Stimulated activated effector memory CD8-positive, alpha-beta T cell treated with anti-CD3 and anti-CD28 coated beads, Interleukin-12 subunit alpha, Interleukin-12 subunit beta, amount 100 ng/mL, for 72 hours (primary cell): ENCODE measurements at regions not wholly inside any gene's neighbourhood (a gene's known extent, or its start where the extent isn't known, plus 50 kb on each side); places are given as distances from the start of the nearest gene placed in this dataset.
"Not testable (repeated sequence)": the region's sequence is repeated elsewhere in the genome, so short reads cannot be mapped to it uniquely, and the experiment has no call there.

Experiments
- ATAC-seq: fragments of 150-1000 bp; cut with Tn5 transposase; 2 replicates; pipeline ENCODE4 v1.10.0; 2021
- DNase-seq, 2 donors: peaks; one replicate each; pipeline ENCODE4 v3.0.0; 2021 to 2022; ENCODE audit warnings: low spot score in 2 of 2
- H3K27ac Mint-ChIP-seq: one replicate; pipeline ENCODE4 v1.8.0; 2022; ENCODE audit warnings: mild to moderate bottlenecking, mixed read lengths
- H3K36me3 Mint-ChIP-seq: one replicate; pipeline ENCODE4 v1.8.0; 2022; ENCODE audit warnings: mild to moderate bottlenecking, mixed read lengths
- H3K4me1 Mint-ChIP-seq: one replicate; pipeline ENCODE4 v1.8.0; 2022; ENCODE audit warnings: mixed read lengths
- H3K4me3 Mint-ChIP-seq: one replicate; pipeline ENCODE4 v1.8.0; 2022; ENCODE audit warnings: mild to moderate bottlenecking, mixed read lengths
- H3K9me3 Mint-ChIP-seq: one replicate; pipeline ENCODE4 v1.8.0; 2022; ENCODE audit warnings: mixed read lengths

GRCh38 chr9:29063031-29063430 is 1489.8 kb upstream of the C9orf72 start:
- Mint-ChIP-seq H3K27ac (no peak overlapping the region), H3K9me3 (peaks cover 14% of the 10 kb centered on the region), H3K4me3 (no peak overlapping the region), H3K36me3 (no peaks in the 10 kb centered on the region), H3K4me1 (no peaks in the 10 kb centered on the region)
- ATAC-seq: no peak
- DNase-seq: no peak

- Mint-ChIP-seq H3K9me3 (peaks cover 6% of the 10 kb centered on the region), H3K36me3 (no peaks in the 10 kb centered on the region), H3K4me3 (no peak overlapping the region), H3K4me1 (no peaks in the 10 kb centered on the region), H3K27ac (no peak overlapping the region)
- DNase-seq (no peak), ATAC-seq (no peak)
These were observed 1492.9 kb upstream of the C9orf72 start for GRCh38 chr9:29066141-29066640.

GRCh38 chr9:29068461-29068860 is 1495.2 kb upstream of the C9orf72 start:
- Mint-ChIP-seq H3K9me3 (peaks cover 8% of the 10 kb centered on the region), H3K27ac (no peak overlapping the region), H3K4me3 (no peak overlapping the region), H3K4me1 (no peaks in the 10 kb centered on the region), H3K36me3 (no peaks in the 10 kb centered on the region)
- no peak for DNase-seq
- no peak for ATAC-seq

- no peak overlapping the region for H3K4me3 Mint-ChIP-seq
- no peak overlapping the region for H3K27ac Mint-ChIP-seq
- no peak for ATAC-seq
- DNase-seq: no peak
- H3K36me3 Mint-ChIP-seq: no peaks in the 10 kb centered on the region
- H3K4me1 Mint-ChIP-seq: no peaks in the 10 kb centered on the region
- H3K9me3 Mint-ChIP-seq: peaks cover 8% of the 10 kb centered on the region
These were observed 1496.1 kb upstream of the C9orf72 start for GRCh38 chr9:29069376-29069775.

- peaks cover 7% of the 10 kb centered on the region for H3K9me3 Mint-ChIP-seq
- H3K27ac Mint-ChIP-seq: no peak overlapping the region
- no peak for DNase-seq
- H3K4me1 Mint-ChIP-seq: no peaks in the 10 kb centered on the region
- ATAC-seq: no peak
- no peak overlapping the region for H3K4me3 Mint-ChIP-seq
- H3K36me3 Mint-ChIP-seq: no peaks in the 10 kb centered on the region
These were observed 1504.9 kb upstream of the C9orf72 start for GRCh38 chr9:29078063-29078666.

GRCh38 chr9:29100762-29101161 is 1527.5 kb upstream of the C9orf72 start:
- no peak for ATAC-seq
- Mint-ChIP-seq H3K36me3 (no peaks in the 10 kb centered on the region), H3K4me1 (no peaks in the 10 kb centered on the region), H3K9me3 (peaks cover 2% of the 10 kb centered on the region), H3K27ac (no peak overlapping the region), H3K4me3 (no peak overlapping the region)
- no peak for DNase-seq

- not testable (repeated sequence) for H3K27ac Mint-ChIP-seq, H3K4me1 Mint-ChIP-seq, H3K4me3 Mint-ChIP-seq, ATAC-seq, DNase-seq, H3K36me3 Mint-ChIP-seq, H3K9me3 Mint-ChIP-seq
These were observed 1530.9 kb upstream of the C9orf72 start for GRCh38 chr9:29104166-29104565.

- ATAC-seq (no peak), DNase-seq (no peak)
- Mint-ChIP-seq H3K27ac (no peak overlapping the region), H3K4me1 (no peaks in the 10 kb centered on the region), H3K4me3 (no peak overlapping the region), H3K36me3 (no peaks in the 10 kb centered on the region), H3K9me3 (peaks cover 2% of the 10 kb centered on the region)
These were observed 1545.3 kb upstream of the C9orf72 start for GRCh38 chr9:29118555-29118954.

- Mint-ChIP-seq H3K4me1 (no peaks in the 10 kb centered on the region), H3K9me3 (peaks cover 12% of the 10 kb centered on the region), H3K27ac (no peak overlapping the region), H3K4me3 (no peak overlapping the region), H3K36me3 (no peaks in the 10 kb centered on the region)
- DNase-seq (no peak), ATAC-seq (no peak)
These were observed 1553.5 kb upstream of the C9orf72 start for GRCh38 chr9:29126783-29127182.

- ATAC-seq: no peak
- no peaks in the 10 kb centered on the region for H3K4me1 Mint-ChIP-seq
- H3K27ac Mint-ChIP-seq: no peak overlapping the region
- peaks cover 17% of the 10 kb centered on the region for H3K9me3 Mint-ChIP-seq
- no peak overlapping the region for H3K4me3 Mint-ChIP-seq
- H3K36me3 Mint-ChIP-seq: no peaks in the 10 kb centered on the region
- DNase-seq: no peak
These were observed 1556.5 kb upstream of the C9orf72 start for GRCh38 chr9:29129763-29130162.

GRCh38 chr9:29144476-29144875 is 1571.2 kb upstream of the C9orf72 start:
- H3K9me3 Mint-ChIP-seq: peaks cover 16% of the 10 kb centered on the region
- H3K27ac Mint-ChIP-seq: no peak overlapping the region
- H3K4me3 Mint-ChIP-seq: no peak overlapping the region
- H3K4me1 Mint-ChIP-seq: no peaks in the 10 kb centered on the region
- DNase-seq (no peak), ATAC-seq (no peak)
- H3K36me3 Mint-ChIP-seq: no peaks in the 10 kb centered on the region

GRCh38 chr9:29150606-29151005 is 1577.3 kb upstream of the C9orf72 start:
- Mint-ChIP-seq H3K4me3 (no peak overlapping the region), H3K9me3 (peaks cover 7% of the 10 kb centered on the region), H3K36me3 (no peaks in the 10 kb centered on the region), H3K27ac (no peak overlapping the region), H3K4me1 (no peaks in the 10 kb centered on the region)
- ATAC-seq: no peak
- no peak for DNase-seq

- Mint-ChIP-seq H3K4me3 (no peak overlapping the region), H3K4me1 (no peaks in the 10 kb centered on the region), H3K27ac (no peak overlapping the region), H3K9me3 (peaks cover 9% of the 10 kb centered on the region), H3K36me3 (no peaks in the 10 kb centered on the region)
- DNase-seq: no peak
- ATAC-seq: no peak
These were observed 1587.6 kb upstream of the C9orf72 start for GRCh38 chr9:29160763-29161353.

- H3K9me3 Mint-ChIP-seq: peaks cover 8% of the 10 kb centered on the region
- H3K4me1 Mint-ChIP-seq: no peaks in the 10 kb centered on the region
- no peak overlapping the region for H3K27ac Mint-ChIP-seq
- DNase-seq (no peak), ATAC-seq (no peak)
- no peak overlapping the region for H3K4me3 Mint-ChIP-seq
- H3K36me3 Mint-ChIP-seq: no peaks in the 10 kb centered on the region
These were observed 1600.9 kb upstream of the C9orf72 start for GRCh38 chr9:29174136-29174535.

GRCh38 chr9:29176231-29176630 is 1603.0 kb upstream of the C9orf72 start:
- no peak for DNase-seq
- Mint-ChIP-seq H3K9me3 (peaks cover 7% of the 10 kb centered on the region), H3K4me1 (no peaks in the 10 kb centered on the region), H3K27ac (no peak overlapping the region), H3K36me3 (no peaks in the 10 kb centered on the region), H3K4me3 (no peak overlapping the region)
- no peak for ATAC-seq

- H3K27ac Mint-ChIP-seq: no peak overlapping the region
- DNase-seq (no peak), ATAC-seq (no peak)
- no peaks in the 10 kb centered on the region for H3K36me3 Mint-ChIP-seq
- H3K9me3 Mint-ChIP-seq: peaks cover 10% of the 10 kb centered on the region
- no peaks in the 10 kb centered on the region for H3K4me1 Mint-ChIP-seq
- no peak overlapping the region for H3K4me3 Mint-ChIP-seq
These were observed 1603.5 kb upstream of the C9orf72 start for GRCh38 chr9:29176786-29177185.
